ENCODE measurements at regions not wholly inside any gene's neighbourhood (a gene's known extent, or its start where the extent isn't known, plus 50 kb on each side); places are given as distances from the start of the nearest gene placed in this dataset.
A peak's percentile ranks its signal among the peaks of the same experiment; 100 is the strongest.

DNA sequence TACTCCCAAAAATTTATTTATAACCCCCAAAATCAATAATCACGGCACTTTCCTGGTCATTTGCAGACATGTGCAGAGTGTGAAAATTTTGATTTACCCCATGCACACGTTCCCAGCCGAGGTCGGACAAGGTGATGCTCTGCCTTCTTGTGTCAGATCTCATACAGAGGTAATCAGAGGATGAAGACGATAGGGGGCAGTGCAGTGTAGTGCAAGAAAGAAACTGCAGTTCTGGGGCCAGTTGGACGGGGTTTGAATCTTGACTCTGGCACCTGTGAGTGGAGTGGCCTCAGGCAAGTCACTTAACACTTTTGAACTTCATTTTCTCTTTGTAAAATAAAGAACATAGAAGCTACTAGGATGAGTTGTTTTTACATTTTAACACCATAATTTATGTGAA is 88.4 kb downstream of the FRMPD3 start:
- no peak overlapping the region for H3K27ac ChIP-seq (ENCODE audit: low read depth, low read length)
- no peaks in the 10 kb centered on the region for H3K4me1 ChIP-seq (ENCODE audit: control insufficient read depth, insufficient read depth, low read length)
- no peaks in the 10 kb centered on the region for H3K36me3 ChIP-seq (ENCODE audit: control insufficient read depth, insufficient read depth, low read length)
- TF ChIP-seq, protein P1, sequence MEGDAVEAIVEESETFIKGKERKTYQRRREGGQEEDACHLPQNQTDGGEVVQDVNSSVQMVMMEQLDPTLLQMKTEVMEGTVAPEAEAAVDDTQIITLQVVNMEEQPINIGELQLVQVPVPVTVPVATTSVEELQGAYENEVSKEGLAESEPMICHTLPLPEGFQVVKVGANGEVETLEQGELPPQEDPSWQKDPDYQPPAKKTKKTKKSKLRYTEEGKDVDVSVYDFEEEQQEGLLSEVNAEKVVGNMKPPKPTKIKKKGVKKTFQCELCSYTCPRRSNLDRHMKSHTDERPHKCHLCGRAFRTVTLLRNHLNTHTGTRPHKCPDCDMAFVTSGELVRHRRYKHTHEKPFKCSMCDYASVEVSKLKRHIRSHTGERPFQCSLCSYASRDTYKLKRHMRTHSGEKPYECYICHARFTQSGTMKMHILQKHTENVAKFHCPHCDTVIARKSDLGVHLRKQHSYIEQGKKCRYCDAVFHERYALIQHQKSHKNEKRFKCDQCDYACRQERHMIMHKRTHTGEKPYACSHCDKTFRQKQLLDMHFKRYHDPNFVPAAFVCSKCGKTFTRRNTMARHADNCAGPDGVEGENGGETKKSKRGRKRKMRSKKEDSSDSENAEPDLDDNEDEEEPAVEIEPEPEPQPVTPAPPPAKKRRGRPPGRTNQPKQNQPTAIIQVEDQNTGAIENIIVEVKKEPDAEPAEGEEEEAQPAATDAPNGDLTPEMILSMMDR (conservative IDR thresholded peaks at IDR 0.05): peak; percentile 75
- no peaks in the 10 kb centered on the region for H3K9me3 ChIP-seq (ENCODE audit: control insufficient read depth, low read length)
- H3K4me3 ChIP-seq (ENCODE audit: low read length): no peak overlapping the region
- H3K27me3 Mint-ChIP-seq (ENCODE audit: insufficient read depth): peaks cover 2% of the 10 kb centered on the region
- H3K27me3 ChIP-seq (ENCODE audit: control insufficient read depth, insufficient read depth, low read length, poor library complexity, severe bottlenecking): no peaks in the 10 kb centered on the region
- H3K9me3 Mint-ChIP-seq: peaks cover 20% of the 10 kb centered on the region
- no peak overlapping the region for H3K27ac Mint-ChIP-seq
- no peak overlapping the region for H3K4me3 Mint-ChIP-seq
- 37% methylated on average over 6 of the region's 6 CpGs; no CpG with 5 or more reads in 1 of the 2 experiments for WGBS, 2 experiments (ENCODE audit: insufficient coverage in 1 of 2, insufficient read length in 1 of 2)
- peak; percentile 89 for DNase-seq
- H3K9ac ChIP-seq (ENCODE audit: extremely low read depth, low read length, poor library complexity, severe bottlenecking): no peak overlapping the region
- no peaks in the 10 kb centered on the region for H3K36me3 Mint-ChIP-seq (ENCODE audit: low read depth)
- peaks cover 2% of the 10 kb centered on the region for H3K4me1 Mint-ChIP-seq

DNA sequence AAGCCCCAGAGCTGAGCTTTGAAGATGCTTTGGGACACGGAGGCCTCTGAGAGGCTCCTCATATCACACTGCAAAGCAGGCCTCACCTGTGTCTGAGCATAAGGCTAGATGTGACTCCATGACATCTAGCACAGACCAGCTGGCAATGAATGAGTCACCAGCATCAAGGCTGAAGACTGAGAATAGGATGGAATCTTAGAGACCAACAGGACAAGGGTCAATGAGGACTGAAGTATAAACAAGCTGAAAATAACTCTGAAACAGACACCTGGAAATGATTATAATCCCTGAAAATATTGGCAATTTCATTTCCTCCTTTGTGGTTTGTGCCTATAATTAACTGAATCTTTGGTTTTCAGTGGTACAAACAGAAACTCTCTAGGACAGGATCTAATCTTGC is 87.1 kb upstream of the PRPS1 start:
- no peak overlapping the region for H3K4me3 ChIP-seq (ENCODE audit: low read length)
- H3K36me3 ChIP-seq (ENCODE audit: control insufficient read depth, insufficient read depth, low read length): no peaks in the 10 kb centered on the region
- 100% methylated on average over 1 of the region's 1 CpG for WGBS, 2 experiments (ENCODE audit: insufficient coverage in 1 of 2, insufficient read length in 1 of 2)
- no peaks in the 10 kb centered on the region for H3K9me3 ChIP-seq (ENCODE audit: control insufficient read depth, low read length)
- Mint-ChIP-seq H3K4me1 (peaks cover 6% of the 10 kb centered on the region), H3K4me3 (no peak overlapping the region), H3K9me3 (peaks cover 21% of the 10 kb centered on the region), H3K27me3 (ENCODE audit: insufficient read depth) (peaks cover 2% of the 10 kb centered on the region), H3K36me3 (ENCODE audit: low read depth) (no peaks in the 10 kb centered on the region), H3K27ac (no peak overlapping the region)
- H3K4me1 ChIP-seq (ENCODE audit: control insufficient read depth, insufficient read depth, low read length): no peaks in the 10 kb centered on the region
- DNase-seq: no peak
- H3K9ac ChIP-seq (ENCODE audit: extremely low read depth, low read length, poor library complexity, severe bottlenecking): no peak overlapping the region
- no peaks in the 10 kb centered on the region for H3K27me3 ChIP-seq (ENCODE audit: control insufficient read depth, insufficient read depth, low read length, poor library complexity, severe bottlenecking)
- TF ChIP-seq, protein P1 (conservative IDR thresholded peaks at IDR 0.05): no peak
- no peak overlapping the region for H3K27ac ChIP-seq (ENCODE audit: low read depth, low read length)

DNA sequence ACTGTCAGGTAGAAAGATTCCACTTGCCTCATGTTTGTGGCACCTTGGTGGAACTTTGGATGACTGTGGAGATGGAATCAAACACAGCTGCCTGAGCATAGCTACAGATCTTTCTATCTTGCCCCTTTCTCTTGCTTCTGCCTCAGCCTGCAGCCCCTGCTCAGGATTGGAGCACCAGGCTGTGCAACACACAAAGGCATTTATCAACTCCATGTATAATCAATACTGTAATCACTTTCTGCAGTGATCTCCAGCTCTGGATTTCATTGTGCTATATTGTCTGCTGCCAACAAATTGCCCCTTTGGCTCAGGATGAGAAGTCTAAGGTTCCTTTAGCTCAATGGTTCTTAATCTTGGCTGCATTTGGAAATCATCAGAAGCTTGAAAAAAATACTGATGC is 86.3 kb upstream of the PRPS1 start:
- H3K9ac ChIP-seq (ENCODE audit: extremely low read depth, low read length, poor library complexity, severe bottlenecking): no peak overlapping the region
- Mint-ChIP-seq H3K36me3 (ENCODE audit: low read depth) (no peaks in the 10 kb centered on the region), H3K27ac (no peak overlapping the region)

More for the DNA sequence above, 86.3 kb upstream of the PRPS1 start:
- Mint-ChIP-seq H3K27me3 (ENCODE audit: insufficient read depth) (peaks cover 2% of the 10 kb centered on the region), H3K9me3 (peaks cover 20% of the 10 kb centered on the region), H3K4me3 (no peak overlapping the region), H3K4me1 (peaks cover 6% of the 10 kb centered on the region)
- DNase-seq: no peak
- no peaks in the 10 kb centered on the region for H3K36me3 ChIP-seq (ENCODE audit: control insufficient read depth, insufficient read depth, low read length)
- H3K9me3 ChIP-seq (ENCODE audit: control insufficient read depth, low read length): no peaks in the 10 kb centered on the region
- TF ChIP-seq, protein P1 (conservative IDR thresholded peaks at IDR 0.05): no peak
- H3K4me1 ChIP-seq (ENCODE audit: control insufficient read depth, insufficient read depth, low read length): no peaks in the 10 kb centered on the region
- H3K27ac ChIP-seq (ENCODE audit: low read depth, low read length): no peak overlapping the region
- H3K4me3 ChIP-seq (ENCODE audit: low read length): no peak overlapping the region
- H3K27me3 ChIP-seq (ENCODE audit: control insufficient read depth, insufficient read depth, low read length, poor library complexity, severe bottlenecking): no peaks in the 10 kb centered on the region
